Stimulated activated CD4-positive, alpha-beta T cell treated with anti-CD3 and anti-CD28 coated beads, Interleukin-15, amount 100 ng/mL, for 24 hours (primary cell): ENCODE measurements at regions not wholly inside any gene's neighbourhood (a gene's known extent, or its start where the extent isn't known, plus 50 kb on each side); places are given as distances from the start of the nearest gene placed in this dataset.
"Not testable (repeated sequence)": the region's sequence is repeated elsewhere in the genome, so short reads cannot be mapped to it uniquely, and the experiment has no call there.

ENCODE experiments used
- DNase-seq: peaks from one replicate; pipeline ENCODE4 v3.0.0-alpha.2; 2020

- DNase-seq, result no peak
Observed at GRCh38 chr2:595141-595815, 81.9 kb downstream of the TMEM18 start.

DNA sequence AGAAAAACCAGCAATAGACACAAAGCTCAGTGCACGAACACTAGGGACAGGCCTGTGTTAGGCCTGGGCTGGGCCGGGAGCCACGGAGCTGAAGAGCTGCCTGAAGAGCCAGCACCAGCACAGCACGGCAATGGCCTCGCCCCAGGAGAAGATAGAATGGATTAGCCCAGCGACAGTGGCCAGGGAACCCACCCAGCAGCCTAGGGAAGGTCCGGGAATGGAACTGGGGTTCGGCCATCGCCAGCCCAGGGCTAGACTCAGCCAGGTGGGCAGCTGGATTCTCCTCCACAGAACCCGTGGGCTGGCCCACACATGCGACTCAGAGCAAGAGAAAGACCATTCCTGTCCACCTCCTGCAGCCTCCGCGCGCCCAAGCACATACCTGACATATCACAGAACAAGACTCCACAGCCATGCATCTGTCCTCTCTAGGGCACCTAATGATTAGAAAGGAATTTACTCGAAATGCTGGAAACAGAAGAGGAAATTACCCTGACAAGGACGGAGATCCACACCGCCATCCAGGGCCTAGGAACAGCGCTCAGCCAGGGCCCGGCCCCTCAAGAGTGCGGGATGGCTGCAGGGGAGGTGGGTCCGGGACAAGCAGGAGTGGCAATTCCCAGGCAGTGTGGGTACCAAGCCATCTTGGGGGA is 82.8 kb downstream of the TMEM18 start:
- no peak for DNase-seq

DNA sequence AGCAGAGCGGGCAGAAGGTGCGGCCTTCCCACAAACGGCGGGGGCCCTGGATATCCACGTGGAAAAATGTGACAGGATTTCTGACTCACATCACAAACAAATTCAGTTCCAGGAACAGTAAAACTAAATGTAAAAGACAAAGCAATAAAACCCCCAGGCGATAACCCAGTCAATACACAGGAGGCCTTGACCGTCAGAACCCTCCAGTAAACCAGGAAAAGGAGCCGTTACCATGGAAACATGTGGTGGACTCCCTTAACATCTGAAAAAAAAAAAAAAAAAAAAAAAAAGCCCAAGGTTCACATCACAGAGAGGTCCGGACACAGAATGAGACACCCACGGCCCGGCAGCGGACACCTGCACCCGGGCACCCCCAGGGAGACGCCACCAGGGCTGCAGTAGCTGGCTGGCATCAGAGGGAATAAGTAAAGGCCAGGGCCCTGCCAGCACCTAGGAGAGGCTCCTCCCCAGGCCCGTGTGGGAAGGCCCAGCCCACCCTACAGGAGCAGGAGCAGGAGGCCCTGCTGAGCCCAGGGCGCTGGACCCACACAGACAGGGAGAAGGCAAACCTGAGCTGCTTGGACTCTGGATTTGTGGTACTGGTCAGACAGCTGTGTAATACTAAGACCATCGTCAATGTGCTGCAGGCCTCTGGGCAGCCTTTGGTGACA is 83.7 kb downstream of the TMEM18 start:
- no peak for DNase-seq

DNA sequence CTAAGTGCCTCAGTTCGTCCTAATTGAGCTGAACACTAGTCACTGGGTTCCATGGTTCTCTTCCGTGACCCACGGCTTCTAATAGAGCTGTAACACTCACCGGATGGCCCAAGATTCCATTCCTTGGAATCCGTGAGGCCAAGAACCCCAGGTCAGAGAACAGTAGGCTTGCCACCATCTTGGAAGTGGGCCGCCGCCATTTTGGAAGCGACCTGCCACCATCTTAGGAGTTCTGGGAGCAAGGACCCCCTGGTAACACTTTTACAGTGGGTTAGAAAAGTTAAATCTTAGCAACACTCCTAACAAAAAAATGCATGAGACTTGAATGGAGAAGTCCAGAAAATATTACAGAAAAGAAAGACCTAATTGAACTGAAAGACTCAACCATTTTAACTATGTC is 84.5 kb downstream of the TMEM18 start:
- DNase-seq, result no peak

GRCh38 chr2:590214-591175 is 86.7 kb downstream of the TMEM18 start:
- DNase-seq, result no peak

- no peak for DNase-seq
Observed at GRCh38 chr2:589281-590130, 87.7 kb downstream of the TMEM18 start.

DNA sequence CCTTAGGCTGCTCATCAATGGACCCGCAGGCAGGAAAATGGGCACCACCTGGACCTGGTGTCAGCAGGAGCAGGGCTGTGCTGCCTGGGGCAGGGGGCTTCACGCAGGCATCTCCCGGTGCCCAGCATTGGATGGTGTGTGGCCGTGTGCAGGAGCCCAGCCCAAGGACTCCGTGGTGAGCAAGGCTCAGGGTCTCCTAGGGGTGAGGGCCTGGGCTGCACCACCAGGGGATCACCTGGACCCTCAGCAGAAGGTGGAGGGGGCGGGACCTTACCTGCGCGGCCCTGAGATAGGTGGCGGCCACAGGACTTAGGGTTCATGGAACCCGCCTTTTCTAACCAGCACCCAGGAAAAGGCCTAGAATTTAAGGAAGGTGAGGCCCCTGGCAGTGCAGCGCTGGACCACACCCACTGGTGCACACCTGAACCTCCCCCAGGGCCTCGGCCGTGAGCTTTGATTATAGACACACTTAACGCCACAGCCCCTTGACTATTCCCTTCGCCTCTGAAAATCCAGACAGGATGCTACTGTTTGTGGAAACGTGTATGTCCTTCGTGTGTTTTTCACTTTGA is 89.0 kb downstream of the TMEM18 start:
- no peak for DNase-seq

DNA sequence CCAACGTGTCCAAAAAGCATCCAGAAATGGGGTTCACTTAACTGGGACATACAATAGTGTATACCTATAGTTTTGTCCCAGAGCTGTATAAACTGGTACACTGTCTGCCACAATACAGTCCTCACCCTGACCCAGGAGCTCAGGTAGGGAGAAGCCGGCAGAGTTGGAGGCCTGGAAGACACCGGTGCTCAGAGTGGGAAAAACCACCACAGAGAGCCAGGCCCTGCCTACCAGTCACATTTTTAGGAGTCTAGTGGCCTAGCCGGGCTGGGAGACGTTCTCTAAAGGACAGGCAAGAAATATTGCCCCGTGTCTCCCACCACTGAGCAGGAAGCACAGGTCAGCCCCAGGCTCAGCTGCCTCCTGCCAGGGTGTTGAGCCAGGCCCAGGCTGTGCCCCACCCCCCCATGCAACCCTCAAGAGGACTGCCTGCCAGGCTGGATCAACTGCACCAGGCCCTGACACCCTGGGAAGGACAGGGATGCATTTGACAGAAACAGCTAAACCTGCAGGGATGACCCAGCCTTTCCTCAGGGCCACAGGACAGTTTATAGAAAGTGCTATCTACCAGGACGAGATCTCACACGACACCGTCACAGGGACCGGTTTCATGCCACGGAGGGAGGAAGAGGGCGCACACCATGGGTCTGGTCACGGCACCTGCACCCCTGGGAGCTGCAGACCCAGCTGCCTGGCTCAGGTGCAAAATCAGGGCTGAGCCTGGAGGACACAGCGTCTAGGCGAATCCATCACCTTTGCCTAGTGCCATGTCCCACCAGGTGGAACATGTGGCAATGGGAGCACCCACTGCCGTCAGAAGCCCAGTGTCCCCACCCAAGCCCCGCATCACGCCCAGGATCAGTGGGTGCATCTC is 89.9 kb downstream of the TMEM18 start:
- no peak for DNase-seq

- DNase-seq, result no peak
Observed at GRCh38 chr2:586641-587076, 90.5 kb downstream of the TMEM18 start.

- DNase-seq, result peak; percentile 64
Observed at GRCh38 chr2:584863-585823, 92.1 kb downstream of the TMEM18 start.

GRCh38 chr2:583666-584065 is 93.5 kb downstream of the TMEM18 start:
- no peak for DNase-seq

GRCh38 chr2:582792-583528 is 94.2 kb downstream of the TMEM18 start:
- DNase-seq, result no peak

DNA sequence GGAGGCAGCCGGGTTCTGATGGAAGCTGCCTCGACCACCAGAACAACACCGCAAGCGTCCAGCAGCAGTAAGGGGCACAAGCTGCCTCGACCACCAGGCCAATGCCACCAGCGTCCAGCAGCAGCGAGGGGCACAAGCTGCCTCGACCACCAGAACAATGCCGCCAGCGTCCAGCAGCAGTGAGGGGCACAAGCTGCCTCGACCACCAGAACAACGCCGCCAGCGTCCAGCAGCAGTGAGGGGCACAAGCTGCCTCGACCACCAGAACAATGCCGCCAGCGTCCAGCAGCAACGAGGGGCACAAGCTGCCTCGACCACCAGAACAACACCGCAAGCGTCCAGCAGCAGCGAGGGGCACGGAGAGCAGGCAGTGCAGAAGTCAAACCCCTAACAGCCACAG is 94.9 kb downstream of the TMEM18 start:
- not testable (repeated sequence) for DNase-seq

GRCh38 chr2:579961-580360 is 97.2 kb downstream of the TMEM18 start:
- no peak for DNase-seq

DNA sequence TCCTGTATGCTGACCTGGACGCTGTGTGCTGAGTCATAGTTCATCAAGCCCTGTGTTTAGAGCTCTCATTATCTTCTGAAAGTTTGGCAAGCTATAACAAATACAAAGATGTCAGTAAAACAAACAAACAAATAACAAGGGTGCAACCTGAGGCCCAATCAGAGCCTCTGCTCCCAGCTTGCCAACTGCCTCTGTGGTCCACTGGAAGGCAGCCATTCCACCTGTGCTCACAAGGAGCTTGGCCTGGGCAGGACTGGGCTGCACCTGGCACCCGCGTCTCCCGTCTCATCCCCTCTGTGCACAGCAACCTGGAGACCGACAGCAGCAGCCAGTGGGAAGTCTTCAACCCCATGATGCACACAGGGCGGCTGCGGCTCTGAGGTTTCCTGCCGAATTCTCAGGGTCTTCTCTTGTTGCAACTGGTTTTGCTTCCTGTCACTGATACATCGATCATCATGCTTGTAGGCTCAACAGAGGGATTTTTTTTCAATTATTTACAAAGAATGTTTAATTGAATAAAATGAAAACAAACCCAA is 97.8 kb downstream of the TMEM18 start:
- no peak for DNase-seq

DNA sequence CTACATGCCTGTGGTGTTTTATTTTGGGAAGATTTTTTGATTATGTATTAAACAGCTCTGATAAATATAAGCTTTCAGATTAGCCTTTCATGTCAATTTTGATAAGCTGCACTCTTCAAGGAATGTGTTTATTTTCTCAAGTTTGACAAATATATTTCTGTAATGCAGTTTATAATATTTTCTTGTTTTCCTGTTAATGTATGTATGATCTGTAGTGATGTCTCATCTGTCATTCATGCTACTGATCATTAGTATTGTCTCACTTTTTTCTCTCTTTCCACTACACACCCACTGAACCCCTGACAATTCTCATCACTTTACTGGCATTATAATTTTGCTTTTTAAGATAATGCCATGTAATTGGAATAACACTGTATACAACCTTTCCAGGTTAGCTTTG is 100.9 kb downstream of the TMEM18 start:
- no peak for DNase-seq

- DNase-seq, result no peak
Observed at GRCh38 chr2:575727-576236, 101.4 kb downstream of the TMEM18 start.
